ENCODE measurements at regions not wholly inside any gene's neighbourhood (a gene's known extent, or its start where the extent isn't known, plus 50 kb on each side); places are given as distances from the start of the nearest gene placed in this dataset.
"Not testable (repeated sequence)": the region's sequence is repeated elsewhere in the genome, so short reads cannot be mapped to it uniquely, and the experiment has no call there.

DNA sequence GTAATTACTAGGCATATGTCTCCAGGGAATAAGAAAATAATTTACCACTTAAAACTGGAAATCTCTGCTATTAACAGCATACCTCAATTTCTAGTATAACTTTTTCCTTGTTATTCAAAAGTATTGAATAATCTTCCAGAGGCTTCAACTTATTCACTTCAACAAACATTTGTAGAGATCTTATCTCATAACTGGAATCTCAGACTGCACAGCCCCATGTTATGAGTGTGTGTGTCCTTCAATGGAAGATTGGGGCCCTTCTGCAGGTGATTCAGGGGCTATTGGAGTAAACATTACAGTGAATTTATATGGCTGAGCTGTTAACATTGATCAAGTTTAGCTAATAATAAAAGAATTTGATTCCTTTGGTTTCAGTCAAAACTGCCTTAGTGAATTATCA, 946.1 kb downstream of the TTLL7 start:
- H3K27me3 ChIP-seq (ENCODE audit: control insufficient read depth in 1 of 2, insufficient read depth in 2 of 2, low read length in 2 of 2): no peaks in the 10 kb centered on the region
- no peaks in the 10 kb centered on the region for H3K36me3 ChIP-seq (ENCODE audit: control insufficient read depth in 2 of 2, insufficient read depth in 2 of 2, low read length in 1 of 2)
- no peaks in the 10 kb centered on the region for H3K4me1 ChIP-seq (ENCODE audit: control insufficient read depth in 2 of 2, insufficient read depth in 2 of 2, low read length in 1 of 2)
- H3K4me3 ChIP-seq (ENCODE audit: low read depth in 1 of 2, low read length in 2 of 2): no peak overlapping the region
- H3K9me3 ChIP-seq (ENCODE audit: control insufficient read depth in 2 of 2, insufficient read depth in 1 of 2, low read depth in 1 of 2, low read length in 1 of 2): peaks cover 0 to 4% of the 10 kb centered on the region in 2 donors
- no peak overlapping the region for H3K27ac ChIP-seq (ENCODE audit: low read depth in 2 of 2, low read length in 1 of 2)

DNA sequence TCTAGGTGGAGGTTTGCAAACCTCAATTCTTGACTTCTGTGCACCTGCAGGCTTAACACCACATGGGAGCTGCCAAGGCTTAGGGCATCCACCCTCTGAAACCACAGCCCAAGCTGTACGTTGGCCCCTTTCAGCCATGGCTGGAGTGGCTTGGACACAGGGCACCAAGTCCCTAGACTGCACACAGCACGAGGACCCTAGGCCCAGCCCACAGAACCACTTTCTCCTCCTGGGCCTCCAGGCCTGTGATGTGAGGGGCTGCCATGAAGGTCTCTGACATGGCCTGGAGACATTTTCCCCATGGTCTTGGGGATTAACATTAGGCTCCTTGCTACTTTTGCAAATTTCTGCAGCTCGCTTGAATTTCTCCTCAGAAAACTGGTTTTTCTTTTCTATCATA, 947.9 kb downstream of the TTLL7 start:
- H3K27ac ChIP-seq (ENCODE audit: low read depth in 2 of 2, low read length in 1 of 2); H3K4me3 ChIP-seq (ENCODE audit: low read depth in 1 of 2, low read length in 2 of 2); H3K36me3 ChIP-seq (ENCODE audit: control insufficient read depth in 2 of 2, insufficient read depth in 2 of 2, low read length in 1 of 2); H3K9me3 ChIP-seq (ENCODE audit: control insufficient read depth in 2 of 2, insufficient read depth in 1 of 2, low read depth in 1 of 2, low read length in 1 of 2); H3K27me3 ChIP-seq (ENCODE audit: control insufficient read depth in 1 of 2, insufficient read depth in 2 of 2, low read length in 2 of 2); H3K4me1 ChIP-seq (ENCODE audit: control insufficient read depth in 2 of 2, insufficient read depth in 2 of 2, low read length in 1 of 2): not testable (repeated sequence)
- 93 to 94% methylated on average over 3 of the region's 3 CpGs for WGBS, 2 donors

DNA sequence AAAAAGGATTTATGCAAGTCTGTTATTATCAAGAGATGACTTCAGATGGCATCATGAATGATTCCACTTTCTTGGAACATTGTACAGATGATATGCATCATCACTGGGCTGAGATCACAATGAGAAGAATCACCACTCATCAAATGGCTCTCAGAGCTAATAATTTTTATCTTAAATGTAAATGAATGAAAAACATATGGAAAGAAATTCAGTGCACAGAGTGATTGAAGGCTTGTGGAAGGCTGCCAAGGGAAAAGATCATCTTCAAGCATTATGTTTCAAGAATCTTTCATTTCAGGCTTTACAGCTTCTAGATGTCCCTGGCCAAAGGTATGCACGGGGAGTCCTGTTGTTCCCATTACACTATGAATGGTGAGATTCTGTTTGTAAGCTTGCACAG, 955.7 kb downstream of the TTLL7 start:
- H3K4me1 ChIP-seq (ENCODE audit: control insufficient read depth in 2 of 2, insufficient read depth in 2 of 2, low read length in 1 of 2): no peaks in the 10 kb centered on the region
- H3K27ac ChIP-seq (ENCODE audit: low read depth in 2 of 2, low read length in 1 of 2): no peak overlapping the region
- 68 to 81% methylated on average over 1 of the region's 1 CpG for WGBS, 2 donors
- no peaks in the 10 kb centered on the region for H3K36me3 ChIP-seq (ENCODE audit: control insufficient read depth in 2 of 2, insufficient read depth in 2 of 2, low read length in 1 of 2)
- H3K9me3 ChIP-seq (ENCODE audit: control insufficient read depth in 2 of 2, insufficient read depth in 1 of 2, low read depth in 1 of 2, low read length in 1 of 2): peaks cover 0 to 2% of the 10 kb centered on the region in 2 donors
- H3K4me3 ChIP-seq (ENCODE audit: low read depth in 1 of 2, low read length in 2 of 2): no peak overlapping the region
- H3K27me3 ChIP-seq (ENCODE audit: control insufficient read depth in 1 of 2, insufficient read depth in 2 of 2, low read length in 2 of 2): peaks cover 0 to 2% of the 10 kb centered on the region in 2 donors

DNA sequence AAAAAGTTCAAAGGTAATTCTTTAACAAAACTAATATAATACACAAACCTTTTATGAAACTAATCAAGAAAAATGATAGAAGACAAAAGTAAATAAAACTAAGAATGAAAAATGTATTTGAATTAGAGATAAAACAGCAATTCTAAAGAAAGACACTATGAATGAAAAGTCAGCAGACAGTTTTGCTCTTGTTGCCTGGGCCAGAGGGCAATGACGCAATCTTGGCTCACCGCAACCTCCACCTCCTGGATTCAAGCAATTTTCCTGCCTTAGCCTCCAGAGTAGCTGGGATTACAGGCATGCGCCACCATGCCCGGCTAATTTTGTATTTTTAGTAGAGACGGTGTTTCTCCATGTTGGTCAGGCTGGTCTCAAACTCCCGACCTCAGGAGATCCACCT, 959.8 kb downstream of the TTLL7 start:
- not testable (repeated sequence) for H3K4me1 ChIP-seq (ENCODE audit: control insufficient read depth in 2 of 2, insufficient read depth in 2 of 2, low read length in 1 of 2); H3K36me3 ChIP-seq (ENCODE audit: control insufficient read depth in 2 of 2, insufficient read depth in 2 of 2, low read length in 1 of 2); H3K27ac ChIP-seq (ENCODE audit: low read depth in 2 of 2, low read length in 1 of 2); H3K27me3 ChIP-seq (ENCODE audit: control insufficient read depth in 1 of 2, insufficient read depth in 2 of 2, low read length in 2 of 2); H3K4me3 ChIP-seq (ENCODE audit: low read depth in 1 of 2, low read length in 2 of 2); H3K9me3 ChIP-seq (ENCODE audit: control insufficient read depth in 2 of 2, insufficient read depth in 1 of 2, low read depth in 1 of 2, low read length in 1 of 2)
- WGBS, 2 donors: 88 to 95% methylated on average over 6 of the region's 6 CpGs

DNA sequence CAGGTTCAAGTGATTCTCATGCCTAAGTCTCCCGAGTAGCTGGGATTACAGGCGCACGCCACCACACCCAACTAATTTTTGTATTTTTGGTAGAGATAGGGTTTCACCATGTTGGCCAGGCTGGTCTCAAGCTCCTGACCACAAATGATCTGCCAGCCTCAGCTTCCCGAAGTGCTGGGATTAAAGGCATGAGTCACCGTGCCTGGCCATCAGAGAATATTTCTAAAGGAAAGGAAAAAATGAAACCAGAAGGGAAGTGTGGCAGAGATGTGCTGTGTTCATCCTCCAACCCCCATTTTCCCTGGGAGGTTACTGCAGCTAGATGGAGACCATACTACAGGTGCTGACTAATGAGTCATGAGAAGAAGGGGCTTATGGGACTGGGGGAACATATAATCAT, 964.1 kb downstream of the TTLL7 start:
- H3K27ac ChIP-seq (ENCODE audit: low read depth in 2 of 2, low read length in 1 of 2): no peak overlapping the region
- H3K9me3 ChIP-seq (ENCODE audit: control insufficient read depth in 2 of 2, insufficient read depth in 1 of 2, low read depth in 1 of 2, low read length in 1 of 2): peaks cover 0 to 4% of the 10 kb centered on the region in 2 donors
- no peaks in the 10 kb centered on the region for H3K36me3 ChIP-seq (ENCODE audit: control insufficient read depth in 2 of 2, insufficient read depth in 2 of 2, low read length in 1 of 2)
- no peaks in the 10 kb centered on the region for H3K4me1 ChIP-seq (ENCODE audit: control insufficient read depth in 2 of 2, insufficient read depth in 2 of 2, low read length in 1 of 2)
- WGBS, 2 donors: 86 to 89% methylated on average over 5 of the region's 5 CpGs
- H3K27me3 ChIP-seq (ENCODE audit: control insufficient read depth in 1 of 2, insufficient read depth in 2 of 2, low read length in 2 of 2): no peaks in the 10 kb centered on the region
- H3K4me3 ChIP-seq (ENCODE audit: low read depth in 1 of 2, low read length in 2 of 2): no peak overlapping the region

DNA sequence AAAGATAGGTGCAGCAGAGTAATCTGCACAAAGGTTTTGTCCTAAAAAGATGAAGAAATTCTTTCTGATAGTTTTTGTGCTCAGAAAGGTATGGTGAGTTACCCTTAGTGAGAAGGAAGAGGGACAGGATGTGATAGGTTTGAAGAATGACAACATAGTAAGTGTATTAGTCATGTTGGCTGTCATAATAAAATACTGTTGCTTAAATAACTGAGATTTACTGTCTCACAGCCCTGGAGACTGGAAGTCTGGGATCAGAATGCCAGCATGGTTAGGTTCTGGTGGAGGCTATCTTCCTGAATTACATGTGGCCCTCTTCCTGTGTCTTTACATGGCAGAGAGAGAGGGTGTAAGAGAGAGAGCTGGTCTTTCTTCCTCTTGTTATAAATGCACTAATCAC, 965.2 kb downstream of the TTLL7 start:
- H3K9me3 ChIP-seq (ENCODE audit: control insufficient read depth in 2 of 2, insufficient read depth in 1 of 2, low read depth in 1 of 2, low read length in 1 of 2): peaks cover 0 to 4% of the 10 kb centered on the region in 2 donors
- H3K27me3 ChIP-seq (ENCODE audit: control insufficient read depth in 1 of 2, insufficient read depth in 2 of 2, low read length in 2 of 2): no peaks in the 10 kb centered on the region
- no peak overlapping the region for H3K27ac ChIP-seq (ENCODE audit: low read depth in 2 of 2, low read length in 1 of 2)
- no peaks in the 10 kb centered on the region for H3K36me3 ChIP-seq (ENCODE audit: control insufficient read depth in 2 of 2, insufficient read depth in 2 of 2, low read length in 1 of 2)
- no peaks in the 10 kb centered on the region for H3K4me1 ChIP-seq (ENCODE audit: control insufficient read depth in 2 of 2, insufficient read depth in 2 of 2, low read length in 1 of 2)
- H3K4me3 ChIP-seq (ENCODE audit: low read depth in 1 of 2, low read length in 2 of 2): no peak overlapping the region

DNA sequence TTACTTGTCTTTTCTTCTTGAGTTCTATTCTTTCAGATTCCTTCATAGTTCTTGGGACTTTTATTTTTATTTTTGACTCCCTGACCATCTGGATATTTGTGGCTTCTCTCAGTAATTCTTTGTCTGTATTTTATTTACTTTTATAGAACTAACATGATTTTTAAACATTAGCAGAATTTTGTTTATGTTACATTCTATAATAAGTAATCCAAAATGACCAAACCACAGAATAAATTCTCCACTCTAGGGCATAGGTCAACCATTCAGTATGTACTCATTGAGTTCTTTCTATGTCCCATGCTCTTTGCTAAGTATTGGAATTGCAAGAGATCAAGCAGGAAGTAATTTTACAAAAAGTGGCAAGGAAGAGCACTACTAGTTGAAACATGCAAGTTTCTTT, 969.0 kb downstream of the TTLL7 start:
- no peak overlapping the region for H3K27ac ChIP-seq (ENCODE audit: low read depth in 2 of 2, low read length in 1 of 2)
- no peak overlapping the region for H3K4me3 ChIP-seq (ENCODE audit: low read depth in 1 of 2, low read length in 2 of 2)
- no peaks in the 10 kb centered on the region for H3K4me1 ChIP-seq (ENCODE audit: control insufficient read depth in 2 of 2, insufficient read depth in 2 of 2, low read length in 1 of 2)
- no peaks in the 10 kb centered on the region for H3K27me3 ChIP-seq (ENCODE audit: control insufficient read depth in 1 of 2, insufficient read depth in 2 of 2, low read length in 2 of 2)
- no peaks in the 10 kb centered on the region for H3K9me3 ChIP-seq (ENCODE audit: control insufficient read depth in 2 of 2, insufficient read depth in 1 of 2, low read depth in 1 of 2, low read length in 1 of 2)
- no peaks in the 10 kb centered on the region for H3K36me3 ChIP-seq (ENCODE audit: control insufficient read depth in 2 of 2, insufficient read depth in 2 of 2, low read length in 1 of 2)

DNA sequence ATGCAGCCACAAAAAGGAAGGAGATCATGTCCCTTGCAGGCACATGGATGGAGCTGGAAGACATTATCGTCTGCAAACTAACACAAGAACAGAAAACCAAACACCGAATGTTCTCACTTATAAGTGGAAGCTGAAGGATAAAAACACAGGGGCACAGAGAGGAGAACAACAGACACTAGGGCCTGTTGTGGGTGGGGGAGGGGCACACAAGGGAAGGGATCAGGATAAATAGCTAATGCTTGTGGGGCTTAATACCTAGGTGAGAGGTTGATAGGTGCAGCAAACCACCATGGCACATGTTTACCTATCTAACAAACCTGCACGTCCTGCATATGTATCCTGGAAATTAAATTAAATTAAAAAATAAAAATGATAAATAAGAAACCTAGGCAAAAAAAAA, 969.9 kb downstream of the TTLL7 start:
- H3K27me3 ChIP-seq (ENCODE audit: control insufficient read depth in 1 of 2, insufficient read depth in 2 of 2, low read length in 2 of 2): no peaks in the 10 kb centered on the region
- no peaks in the 10 kb centered on the region for H3K4me1 ChIP-seq (ENCODE audit: control insufficient read depth in 2 of 2, insufficient read depth in 2 of 2, low read length in 1 of 2)
- H3K4me3 ChIP-seq (ENCODE audit: low read depth in 1 of 2, low read length in 2 of 2): no peak overlapping the region
- WGBS, 2 donors: 91 to 95% methylated on average over 3 of the region's 3 CpGs
- H3K9me3 ChIP-seq (ENCODE audit: control insufficient read depth in 2 of 2, insufficient read depth in 1 of 2, low read depth in 1 of 2, low read length in 1 of 2): no peaks in the 10 kb centered on the region
- H3K27ac ChIP-seq (ENCODE audit: low read depth in 2 of 2, low read length in 1 of 2): no peak overlapping the region
- H3K36me3 ChIP-seq (ENCODE audit: control insufficient read depth in 2 of 2, insufficient read depth in 2 of 2, low read length in 1 of 2): no peaks in the 10 kb centered on the region

DNA sequence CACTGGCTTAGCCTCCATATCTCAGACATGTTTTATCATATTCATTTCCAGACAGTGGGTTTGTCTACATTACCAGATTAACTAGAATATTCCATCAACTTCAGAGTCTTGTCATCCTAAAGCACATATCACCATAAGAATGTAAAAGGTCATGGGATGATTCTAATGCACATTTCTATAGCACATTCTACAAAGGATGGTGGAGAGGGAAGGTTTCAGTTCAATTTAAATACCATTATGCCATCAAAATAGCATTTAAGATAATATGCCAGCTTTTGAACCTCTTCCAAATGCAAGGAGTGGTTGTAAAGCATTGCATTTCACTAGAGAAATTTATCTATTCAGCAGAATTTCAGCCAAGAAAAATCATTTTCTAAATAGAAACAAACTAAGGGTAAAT, 970.5 kb downstream of the TTLL7 start:
- H3K9me3 ChIP-seq (ENCODE audit: control insufficient read depth in 2 of 2, insufficient read depth in 1 of 2, low read depth in 1 of 2, low read length in 1 of 2): no peaks in the 10 kb centered on the region
- H3K4me1 ChIP-seq (ENCODE audit: control insufficient read depth in 2 of 2, insufficient read depth in 2 of 2, low read length in 1 of 2): no peaks in the 10 kb centered on the region
- no peak overlapping the region for H3K27ac ChIP-seq (ENCODE audit: low read depth in 2 of 2, low read length in 1 of 2)
- H3K27me3 ChIP-seq (ENCODE audit: control insufficient read depth in 1 of 2, insufficient read depth in 2 of 2, low read length in 2 of 2): no peaks in the 10 kb centered on the region
- H3K36me3 ChIP-seq (ENCODE audit: control insufficient read depth in 2 of 2, insufficient read depth in 2 of 2, low read length in 1 of 2): no peaks in the 10 kb centered on the region
- H3K4me3 ChIP-seq (ENCODE audit: low read depth in 1 of 2, low read length in 2 of 2): no peak overlapping the region

DNA sequence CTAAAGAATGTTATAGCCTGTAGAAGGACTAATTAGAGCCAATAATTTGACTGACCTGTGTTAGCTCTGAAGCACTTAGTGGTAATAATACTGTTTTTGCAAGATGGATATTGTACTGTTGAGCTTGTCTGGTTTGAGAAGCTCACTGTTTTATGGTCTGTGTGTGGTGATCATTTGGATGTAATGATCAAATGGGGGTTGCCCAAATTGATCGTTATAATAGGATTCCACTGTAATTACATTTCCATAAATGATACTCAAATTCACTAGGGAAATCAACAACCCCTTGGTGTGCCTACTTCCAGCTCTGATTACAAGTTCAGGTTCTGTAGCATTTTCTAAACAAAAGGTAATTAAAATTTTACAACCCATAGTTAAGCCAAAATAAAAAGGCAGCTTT, 971.4 kb downstream of the TTLL7 start:
- Histone ChIP-seq H3K4me3 (ENCODE audit: low read depth in 1 of 2, low read length in 2 of 2) (no peak overlapping the region), H3K4me1 (ENCODE audit: control insufficient read depth in 2 of 2, insufficient read depth in 2 of 2, low read length in 1 of 2) (no peaks in the 10 kb centered on the region), H3K27me3 (ENCODE audit: control insufficient read depth in 1 of 2, insufficient read depth in 2 of 2, low read length in 2 of 2) (no peaks in the 10 kb centered on the region), H3K27ac (ENCODE audit: low read depth in 2 of 2, low read length in 1 of 2) (no peak overlapping the region), H3K9me3 (ENCODE audit: control insufficient read depth in 2 of 2, insufficient read depth in 1 of 2, low read depth in 1 of 2, low read length in 1 of 2) (no peaks in the 10 kb centered on the region), H3K36me3 (ENCODE audit: control insufficient read depth in 2 of 2, insufficient read depth in 2 of 2, low read length in 1 of 2) (no peaks in the 10 kb centered on the region)
- 94 to 98% methylated on average over 1 of the region's 1 CpG for WGBS, 2 donors

Measured in esophagus (tissue), 2 donors.